ENCODE measurements at regions not wholly inside any gene's neighbourhood (a gene's known extent, or its start where the extent isn't known, plus 50 kb on each side); places are given as distances from the start of the nearest gene placed in this dataset.

DNA sequence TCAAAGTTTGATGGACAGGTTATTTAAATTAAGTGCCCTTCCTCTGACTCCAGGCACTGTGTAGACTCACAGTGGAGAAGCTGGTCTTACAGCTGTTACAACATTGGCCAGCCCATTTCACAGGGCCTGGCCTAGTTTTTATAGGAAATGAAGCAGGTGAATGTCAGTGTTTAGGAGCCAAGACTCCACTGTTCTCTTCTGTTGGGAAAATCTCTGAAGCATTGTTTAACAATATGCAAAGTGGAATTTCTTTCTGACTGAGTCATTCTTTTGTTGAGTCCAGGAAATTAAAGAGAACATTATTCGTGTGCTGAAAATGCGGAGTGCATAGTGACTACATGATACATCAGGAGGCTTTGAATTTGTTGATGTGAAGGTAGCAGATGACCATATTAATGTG is 64.7 kb downstream of the ARRDC4 start:
- no peak overlapping the region for H3K4me3 Mint-ChIP-seq
- H3K4me1 Mint-ChIP-seq = no peaks in the 10 kb centered on the region
- no peak for DNase-seq
- H3K27ac Mint-ChIP-seq = no peak overlapping the region
- H3K27me3 Mint-ChIP-seq (ENCODE audit: low read depth in 3 of 3) = peaks cover 3 to 13% (median 6%) of the 10 kb centered on the region in 3 donors
- no peaks in the 10 kb centered on the region for H3K36me3 Mint-ChIP-seq
- peaks cover 0 to 7% (median 0%) of the 10 kb centered on the region in 6 donors for H3K9me3 Mint-ChIP-seq

DNA sequence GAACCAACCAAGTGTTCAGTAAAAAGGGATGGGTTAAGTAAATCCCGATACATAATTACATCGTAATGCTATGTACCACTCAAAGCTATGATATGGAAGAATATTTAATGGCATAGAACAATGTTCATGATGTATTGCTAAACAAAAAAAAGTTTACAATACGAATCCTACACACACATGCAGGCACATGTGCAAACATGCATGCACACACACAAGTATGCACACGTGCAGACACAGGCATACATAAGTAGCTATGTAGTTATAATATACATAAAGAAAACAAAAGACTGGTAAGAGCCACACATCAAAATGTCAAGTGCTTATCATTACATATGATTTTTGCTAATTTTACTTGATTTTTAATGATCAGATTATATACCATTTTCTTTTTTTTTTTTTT is 74.2 kb downstream of the ARRDC4 start:
- H3K27ac Mint-ChIP-seq = no peak overlapping the region
- H3K36me3 Mint-ChIP-seq = no peaks in the 10 kb centered on the region
- no peaks in the 10 kb centered on the region for H3K27me3 Mint-ChIP-seq (ENCODE audit: low read depth in 3 of 3)
- DNase-seq = no peak
- H3K4me1 Mint-ChIP-seq = no peaks in the 10 kb centered on the region
- no peaks in the 10 kb centered on the region for H3K9me3 Mint-ChIP-seq
- H3K4me3 Mint-ChIP-seq = no peak overlapping the region

DNA sequence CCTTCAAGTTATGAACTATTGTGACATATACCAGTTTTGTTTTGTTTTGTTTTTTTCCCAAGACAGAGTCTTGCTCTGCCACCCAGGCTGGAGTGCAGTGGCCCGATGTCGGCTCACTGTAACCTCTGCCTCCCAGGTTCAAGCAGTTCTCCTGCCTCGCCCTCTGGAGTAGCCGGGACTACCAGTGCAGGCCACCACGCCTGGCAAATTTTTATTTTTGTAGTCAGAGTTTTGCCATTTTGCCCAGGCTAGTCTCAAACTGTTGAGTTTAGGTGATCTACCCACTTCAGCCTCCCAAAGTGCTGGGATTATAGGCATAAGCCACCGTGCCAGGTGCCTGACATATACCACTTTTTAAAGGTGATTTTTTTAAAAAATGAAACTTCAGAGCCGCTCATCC is 74.6 kb downstream of the ARRDC4 start:
- Mint-ChIP-seq H3K4me3 (no peak overlapping the region), H3K27ac (no peak overlapping the region)

DNA sequence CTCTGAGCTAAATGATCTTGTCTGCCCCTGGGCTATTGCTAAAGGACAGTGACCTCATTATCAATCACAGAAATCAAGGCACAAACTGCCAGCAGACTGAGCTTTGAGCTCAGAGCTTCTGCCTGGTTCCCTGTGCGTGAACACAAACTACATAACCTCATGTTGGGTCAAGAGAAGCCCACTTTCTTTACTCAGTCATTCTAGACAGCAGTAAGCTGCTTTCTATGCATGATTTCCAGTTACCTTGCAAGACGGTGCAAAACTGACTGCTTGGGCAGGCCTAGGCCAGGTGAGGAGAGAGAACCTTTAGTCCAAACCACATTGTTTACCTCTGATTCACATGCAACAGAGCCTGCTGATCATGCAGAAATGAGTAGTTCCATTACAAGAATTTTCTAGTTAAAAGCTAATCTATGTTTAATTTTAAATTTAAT is 75.1 kb downstream of the ARRDC4 start:
- no peak overlapping the region for H3K4me3 Mint-ChIP-seq
- no peaks in the 10 kb centered on the region for H3K4me1 Mint-ChIP-seq
- H3K36me3 Mint-ChIP-seq = no peaks in the 10 kb centered on the region
- no peaks in the 10 kb centered on the region for H3K27me3 Mint-ChIP-seq (ENCODE audit: low read depth in 3 of 3)
- DNase-seq = no peak
- no peak overlapping the region for H3K27ac Mint-ChIP-seq
- no peaks in the 10 kb centered on the region for H3K9me3 Mint-ChIP-seq

More for the DNA sequence above, 74.6 kb downstream of the ARRDC4 start:
- H3K36me3 Mint-ChIP-seq = no peaks in the 10 kb centered on the region
- no peaks in the 10 kb centered on the region for H3K9me3 Mint-ChIP-seq
- H3K4me1 Mint-ChIP-seq = no peaks in the 10 kb centered on the region
- H3K27me3 Mint-ChIP-seq (ENCODE audit: low read depth in 3 of 3) = no peaks in the 10 kb centered on the region
- DNase-seq = no peak

DNA sequence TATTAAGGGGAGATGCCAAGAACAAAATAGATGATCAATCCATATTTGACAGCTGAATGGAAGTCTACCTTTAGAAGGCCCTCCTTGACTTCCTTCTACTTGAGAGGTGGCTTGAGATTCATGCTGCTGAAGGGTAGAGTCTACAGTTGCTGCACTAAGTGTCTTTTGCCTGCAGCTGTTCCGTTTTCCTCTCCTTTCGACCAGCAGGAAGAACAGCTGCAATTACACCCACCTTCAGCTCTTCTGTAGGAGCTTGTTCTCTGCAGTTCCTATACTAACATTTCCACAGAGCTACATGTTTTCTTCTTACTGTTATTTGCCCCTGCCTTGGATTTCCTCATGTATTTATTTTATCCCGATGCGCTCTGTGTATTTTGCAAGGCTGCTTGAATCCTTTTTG is 79.1 kb downstream of the ARRDC4 start:
- no peak for DNase-seq
- H3K9me3 Mint-ChIP-seq = no peaks in the 10 kb centered on the region
- no peak overlapping the region for H3K4me3 Mint-ChIP-seq
- no peaks in the 10 kb centered on the region for H3K4me1 Mint-ChIP-seq
- H3K27me3 Mint-ChIP-seq (ENCODE audit: low read depth in 3 of 3) = peaks cover 0 to 6% (median 0%) of the 10 kb centered on the region in 3 donors
- H3K27ac Mint-ChIP-seq = no peak overlapping the region
- no peaks in the 10 kb centered on the region for H3K36me3 Mint-ChIP-seq

DNA sequence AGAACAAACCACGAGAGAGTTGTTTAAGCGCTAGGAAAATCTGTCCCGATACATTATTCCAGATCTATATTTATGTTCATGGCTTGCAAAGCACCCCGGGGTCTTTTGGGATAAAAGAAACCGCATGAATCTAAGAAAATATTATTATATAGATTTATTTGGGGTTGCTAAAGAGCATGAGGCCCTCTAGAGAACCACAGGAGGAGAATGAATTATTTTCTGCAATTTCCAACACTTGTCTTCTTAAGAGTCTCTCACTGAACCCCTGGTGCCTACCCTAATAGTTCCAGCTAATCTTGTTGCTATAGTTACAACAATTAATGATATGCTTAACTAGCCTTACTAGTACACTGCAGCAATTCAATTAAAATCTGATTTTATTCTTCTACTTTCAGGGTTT is 79.6 kb downstream of the ARRDC4 start:
- no peaks in the 10 kb centered on the region for H3K4me1 Mint-ChIP-seq
- peaks cover 0 to 8% (median 0%) of the 10 kb centered on the region in 3 donors for H3K27me3 Mint-ChIP-seq (ENCODE audit: low read depth in 3 of 3)
- no peaks in the 10 kb centered on the region for H3K36me3 Mint-ChIP-seq
- DNase-seq = no peak
- H3K27ac Mint-ChIP-seq = no peak overlapping the region
- no peak overlapping the region for H3K4me3 Mint-ChIP-seq
- H3K9me3 Mint-ChIP-seq = no peaks in the 10 kb centered on the region

DNA sequence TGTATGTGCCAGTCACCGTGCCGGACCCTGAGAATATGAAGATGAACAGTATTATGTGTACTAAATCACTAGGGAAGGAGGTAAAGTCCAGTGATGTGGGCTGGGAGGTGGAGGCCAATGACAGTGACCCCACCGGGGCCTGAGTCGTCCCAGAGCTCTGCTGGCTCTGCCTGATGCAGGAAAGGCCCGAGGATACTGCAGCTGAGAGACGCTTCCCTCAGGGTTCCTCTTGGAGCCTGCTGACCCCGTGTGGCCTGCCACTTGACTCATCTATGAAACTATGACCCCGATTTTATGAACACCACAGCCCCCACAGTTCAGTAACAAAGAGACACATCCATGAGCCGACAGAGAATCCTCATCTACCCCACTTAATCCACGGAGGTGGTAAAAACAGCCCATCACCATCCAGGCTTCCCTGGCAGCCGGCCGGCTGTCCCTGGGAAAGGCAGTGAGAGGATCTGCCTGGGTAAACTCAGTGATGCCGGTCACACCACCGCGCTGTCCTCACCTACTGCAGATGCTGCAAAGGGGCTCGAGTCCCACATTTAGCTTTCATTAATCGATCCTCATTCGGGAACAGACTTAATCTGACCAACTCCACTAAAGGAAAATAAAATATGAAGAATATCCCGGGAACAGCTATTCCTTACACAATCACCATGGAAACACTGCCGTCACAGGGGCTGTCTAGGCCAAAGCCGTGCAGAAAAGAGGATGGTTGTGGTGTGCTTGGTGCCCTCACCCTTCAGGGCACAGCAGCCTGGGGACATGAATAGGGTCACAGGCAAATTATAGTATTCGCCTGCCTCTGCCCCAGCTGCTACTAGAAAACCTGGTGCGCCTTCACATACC is 82.9 kb downstream of the ARRDC4 start:
- Mint-ChIP-seq H3K36me3 (no peaks in the 10 kb centered on the region), H3K27me3 (ENCODE audit: low read depth in 3 of 3) (peaks cover 3 to 10% (median 8%) of the 10 kb centered on the region in 3 donors), H3K4me1 (no peaks in the 10 kb centered on the region), H3K9me3 (peaks cover 0 to 6% (median 2%) of the 10 kb centered on the region in 6 donors), H3K27ac (no peak overlapping the region), H3K4me3 (no peak overlapping the region)
- DNase-seq = no peak

DNA sequence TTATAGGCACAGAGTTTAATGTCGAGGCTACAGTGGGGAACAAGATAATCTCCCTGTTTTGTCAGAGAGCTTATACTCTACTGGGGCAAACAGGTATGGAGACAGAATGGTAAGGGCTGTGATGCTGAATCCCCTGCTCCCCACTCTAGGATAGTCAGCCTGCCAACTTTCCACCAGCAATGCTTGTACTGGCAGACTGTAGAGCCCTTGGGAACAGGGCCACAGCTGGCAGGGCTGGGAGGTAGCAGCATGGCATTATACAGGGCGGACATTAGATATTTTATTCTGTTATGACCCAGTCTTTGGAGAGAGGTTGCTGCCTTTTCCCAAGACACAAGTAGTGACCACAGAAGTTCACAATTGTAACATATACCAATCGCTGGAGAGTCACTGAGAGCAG is 91.2 kb downstream of the ARRDC4 start:
- no peak for DNase-seq
- Mint-ChIP-seq H3K4me1 (no peaks in the 10 kb centered on the region), H3K36me3 (peaks cover 0 to 1% (median 0%) of the 10 kb centered on the region in 3 donors), H3K9me3 (peaks cover under 1 to 14% (median 5%) of the 10 kb centered on the region in 6 donors), H3K27me3 (ENCODE audit: low read depth in 3 of 3) (peaks cover 0 to 5% (median 2%) of the 10 kb centered on the region in 3 donors), H3K27ac (no peak overlapping the region), H3K4me3 (no peak overlapping the region)

DNA sequence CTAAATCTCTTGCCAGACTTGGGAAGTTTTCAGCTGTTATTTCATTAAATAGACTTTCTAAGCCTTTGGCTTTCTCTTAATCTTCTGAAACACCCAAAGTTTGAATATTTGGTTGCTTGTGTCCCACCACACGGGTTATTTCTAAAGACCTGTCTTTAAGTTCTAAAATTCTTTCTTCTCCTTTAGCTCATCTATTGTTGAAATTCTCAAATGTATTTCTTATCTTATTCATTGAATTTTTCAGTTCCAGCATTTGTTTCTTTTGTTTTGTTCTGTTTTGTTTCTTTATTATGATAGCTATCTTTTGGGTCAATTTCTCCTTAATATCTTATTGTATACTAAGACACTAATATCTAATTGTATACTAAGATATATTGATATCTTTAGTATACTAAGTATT is 97.0 kb downstream of the ARRDC4 start:
- Mint-ChIP-seq H3K27ac (no peak overlapping the region), H3K4me3 (no peak overlapping the region), H3K4me1 (no peaks in the 10 kb centered on the region), H3K9me3 (peaks cover 10 to 37% (median 24%) of the 10 kb centered on the region in 6 donors), H3K36me3 (peaks cover 0 to 8% (median 0%) of the 10 kb centered on the region in 3 donors), H3K27me3 (ENCODE audit: low read depth in 3 of 3) (peaks cover 2 to 5% (median 3%) of the 10 kb centered on the region in 3 donors)
- no peak for DNase-seq

DNA sequence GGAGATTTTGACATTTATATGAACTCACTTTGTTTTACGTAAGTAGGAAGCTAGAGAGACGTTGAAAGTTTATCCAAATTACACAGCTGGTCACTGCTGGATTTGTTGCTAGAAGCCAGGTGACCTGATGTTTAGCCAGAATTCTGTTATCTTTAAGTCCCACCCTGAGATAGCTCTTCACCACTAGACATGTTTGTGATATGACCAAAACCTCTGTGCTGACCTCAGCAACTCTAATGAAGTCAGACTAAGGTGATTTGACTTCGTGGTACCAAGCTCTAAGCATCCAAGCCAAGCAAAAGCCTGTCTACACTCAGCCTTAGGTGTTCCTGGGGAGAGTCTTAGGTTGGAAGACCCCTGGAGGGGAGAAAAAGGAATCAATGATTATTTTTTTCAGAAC is 102.4 kb downstream of the ARRDC4 start:
- no peak for DNase-seq
- Mint-ChIP-seq H3K36me3 (peaks cover 0 to 5% (median 0%) of the 10 kb centered on the region in 3 donors), H3K4me3 (no peak overlapping the region), H3K27me3 (ENCODE audit: low read depth in 3 of 3) (peaks cover 5% of the 10 kb centered on the region in 3 donors), H3K9me3 (peaks cover 7 to 18% (median 10%) of the 10 kb centered on the region in 6 donors), H3K4me1 (peaks cover 5 to 15% of the 10 kb centered on the region in 2 donors), H3K27ac (no peak overlapping the region)

DNA sequence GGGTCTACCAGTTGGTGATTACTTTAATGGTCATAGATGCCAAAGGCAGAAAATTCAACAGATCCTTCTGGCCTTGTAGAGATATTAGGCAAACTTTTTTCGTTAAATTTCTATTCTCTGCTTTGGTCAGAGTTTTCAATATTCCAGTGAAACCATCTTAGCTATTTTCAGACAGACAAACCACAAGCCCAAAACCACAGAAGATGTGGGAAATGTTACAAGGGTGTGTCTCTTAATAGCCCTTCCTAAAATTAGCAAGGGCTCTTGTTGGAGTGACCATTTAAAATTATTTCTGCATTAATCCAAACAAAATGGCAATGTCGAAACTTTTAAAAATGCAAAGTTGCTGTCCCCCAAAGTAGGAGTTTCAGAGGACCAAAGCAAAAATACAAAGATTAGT is 102.8 kb downstream of the ARRDC4 start:
- DNase-seq = no peak
- H3K4me3 Mint-ChIP-seq = no peak overlapping the region
- H3K9me3 Mint-ChIP-seq = peaks cover 4 to 14% (median 8%) of the 10 kb centered on the region in 6 donors
- peaks cover 0 to 5% (median 0%) of the 10 kb centered on the region in 3 donors for H3K36me3 Mint-ChIP-seq
- H3K27me3 Mint-ChIP-seq (ENCODE audit: low read depth in 3 of 3) = peaks cover 5 to 6% (median 5%) of the 10 kb centered on the region in 3 donors
- no peak overlapping the region for H3K27ac Mint-ChIP-seq
- H3K4me1 Mint-ChIP-seq = peaks cover 5 to 15% of the 10 kb centered on the region in 2 donors

DNA sequence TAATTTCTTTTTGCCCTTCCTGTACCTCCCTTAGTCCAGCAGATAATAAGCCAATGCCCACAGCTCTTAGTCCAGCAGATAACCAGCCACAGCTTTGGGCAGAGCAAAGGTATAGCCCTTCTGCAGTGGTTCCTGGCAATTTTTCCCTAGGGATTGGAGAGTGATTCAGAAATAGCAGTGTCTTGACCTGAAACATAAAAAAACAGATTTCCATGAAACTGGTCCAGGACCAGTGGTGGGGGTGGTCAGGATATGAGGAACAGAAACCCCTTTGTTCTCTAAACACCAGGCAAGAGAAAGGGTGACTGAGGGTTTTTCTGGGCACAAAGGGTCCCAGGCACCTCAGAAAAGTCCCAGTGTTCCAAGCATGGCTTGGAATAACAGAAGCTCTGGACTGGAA is 103.4 kb downstream of the ARRDC4 start:
- H3K4me1 Mint-ChIP-seq = peaks cover 5 to 15% of the 10 kb centered on the region in 2 donors
- peak overlapping the region in 1 of 6 donors; percentile 60 for H3K27ac Mint-ChIP-seq
- H3K36me3 Mint-ChIP-seq = peaks cover 0 to 5% (median 0%) of the 10 kb centered on the region in 3 donors

DNA sequence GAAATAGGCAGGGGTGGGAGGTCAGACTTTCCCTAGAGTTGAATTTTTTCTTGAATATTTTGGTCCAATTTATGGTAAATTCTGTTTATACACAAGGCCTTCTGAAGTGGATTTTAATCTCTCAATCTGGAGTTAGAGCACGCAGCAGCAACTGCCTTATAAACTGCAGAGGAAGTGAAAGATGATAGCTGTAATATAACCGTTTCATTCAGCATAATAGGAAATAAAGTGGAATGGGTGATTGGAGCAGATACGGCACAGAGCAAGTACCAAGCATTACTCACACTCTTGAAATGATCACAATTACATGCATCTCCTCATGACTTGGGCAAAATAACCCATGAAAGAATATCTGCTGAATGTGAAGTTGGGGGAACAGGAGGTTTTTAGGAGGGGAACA is 106.8 kb downstream of the ARRDC4 start:
- Mint-ChIP-seq H3K4me3 (no peak overlapping the region), H3K9me3 (no peaks in the 10 kb centered on the region), H3K27me3 (ENCODE audit: low read depth in 3 of 3) (peaks cover 3 to 6% (median 4%) of the 10 kb centered on the region in 3 donors), H3K4me1 (peaks cover 5 to 15% of the 10 kb centered on the region in 2 donors), H3K27ac (no peak overlapping the region), H3K36me3 (no peaks in the 10 kb centered on the region)
- no peak for DNase-seq

More for the DNA sequence above, 103.4 kb downstream of the ARRDC4 start:
- no peak for DNase-seq
- H3K4me3 Mint-ChIP-seq = no peak overlapping the region
- peaks cover 3 to 7% (median 5%) of the 10 kb centered on the region in 3 donors for H3K27me3 Mint-ChIP-seq (ENCODE audit: low read depth in 3 of 3)
- H3K9me3 Mint-ChIP-seq = peaks cover 0 to 10% (median 3%) of the 10 kb centered on the region in 6 donors

DNA sequence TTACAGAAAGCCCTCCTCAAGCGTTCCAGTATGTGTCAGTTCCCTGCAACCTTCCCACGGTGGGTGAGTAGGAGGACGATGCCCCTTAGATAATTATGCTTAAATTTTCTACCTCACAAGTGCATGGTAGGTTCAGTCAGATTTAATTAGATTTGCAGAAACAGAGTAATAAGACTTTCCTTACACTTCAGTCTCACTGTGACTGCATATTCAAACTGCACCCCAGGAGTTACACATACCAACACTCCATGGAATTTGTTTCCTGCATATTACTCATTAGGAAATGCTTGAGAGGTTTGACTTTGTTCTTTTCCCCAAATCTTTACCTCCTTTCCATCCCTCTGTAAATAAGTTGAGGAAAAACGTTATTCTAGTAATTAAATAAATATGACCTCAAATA is 108.8 kb downstream of the ARRDC4 start:
- Mint-ChIP-seq H3K27ac (no peak overlapping the region), H3K9me3 (no peaks in the 10 kb centered on the region), H3K4me3 (no peak overlapping the region), H3K36me3 (no peaks in the 10 kb centered on the region), H3K4me1 (peaks cover 0 to 3% of the 10 kb centered on the region in 2 donors), H3K27me3 (ENCODE audit: low read depth in 3 of 3) (peaks cover 2 to 7% (median 6%) of the 10 kb centered on the region in 3 donors)
- no peak for DNase-seq

Data from immature natural killer cell (primary cell).